HG03520 (cell line): ENCODE measurements at regions not wholly inside any gene's neighbourhood (a gene's known extent, or its start where the extent isn't known, plus 50 kb on each side); places are given as distances from the start of the nearest gene placed in this dataset.
"Not testable (repeated sequence)": the region's sequence is repeated elsewhere in the genome, so short reads cannot be mapped to it uniquely, and the experiment has no call there.

Experiments
- ATAC-seq: cut with Tn5 transposase; IDR thresholded peaks from one replicate; pipeline ENCODE4 v1.9.1; 2021; ENCODE audit warnings: mild to moderate bottlenecking, moderate library complexity; ENCODE audit not compliant: unreplicated experiment

- no peak for ATAC-seq
Measured at GRCh38 chr4:138588501-138588900, 346.4 kb upstream of the SLC7A11 start.

DNA sequence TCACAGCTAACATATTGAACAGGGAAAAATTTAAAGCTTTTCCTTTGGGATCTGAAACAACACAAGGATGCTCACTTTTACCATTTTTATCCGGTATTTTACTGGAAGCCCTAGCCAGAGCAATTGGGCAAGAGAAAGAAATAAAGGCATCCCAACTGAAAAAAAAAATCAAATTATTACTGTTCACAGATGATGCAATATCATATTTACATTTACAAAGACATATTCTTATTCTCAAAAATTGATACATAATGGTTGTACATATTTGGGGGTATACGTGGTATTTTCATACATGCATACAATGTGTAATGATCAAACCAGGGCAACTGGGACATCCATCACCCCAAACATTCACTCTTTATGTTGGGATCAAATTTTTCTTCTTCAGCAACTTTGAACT, 337.0 kb upstream of the SLC7A11 start:
- no peak for ATAC-seq

DNA sequence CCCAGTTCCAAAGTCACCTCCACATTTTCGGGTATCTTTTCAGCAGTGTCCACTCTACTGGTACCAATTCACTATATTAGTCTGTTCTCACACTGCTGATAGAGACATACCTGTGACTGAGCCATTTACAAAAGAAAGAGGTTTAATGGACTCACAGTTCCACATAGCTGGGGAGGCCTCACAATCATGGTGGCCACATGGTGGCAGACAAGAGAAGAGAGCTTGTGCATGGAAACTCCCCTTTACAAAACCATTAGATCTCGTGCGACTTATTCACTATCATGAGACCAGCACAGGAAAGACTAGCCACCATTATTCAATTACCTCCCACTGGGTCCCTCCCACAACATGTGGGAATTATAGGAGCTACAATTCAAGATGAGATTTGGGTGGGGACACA, 335.7 kb upstream of the SLC7A11 start:
- not testable (repeated sequence) for ATAC-seq

- ATAC-seq, result no peak
Measured at GRCh38 chr4:138577145-138577544, 335.0 kb upstream of the SLC7A11 start.

- ATAC-seq, result no peak
Measured at GRCh38 chr4:138576684-138577083, 334.5 kb upstream of the SLC7A11 start.

DNA sequence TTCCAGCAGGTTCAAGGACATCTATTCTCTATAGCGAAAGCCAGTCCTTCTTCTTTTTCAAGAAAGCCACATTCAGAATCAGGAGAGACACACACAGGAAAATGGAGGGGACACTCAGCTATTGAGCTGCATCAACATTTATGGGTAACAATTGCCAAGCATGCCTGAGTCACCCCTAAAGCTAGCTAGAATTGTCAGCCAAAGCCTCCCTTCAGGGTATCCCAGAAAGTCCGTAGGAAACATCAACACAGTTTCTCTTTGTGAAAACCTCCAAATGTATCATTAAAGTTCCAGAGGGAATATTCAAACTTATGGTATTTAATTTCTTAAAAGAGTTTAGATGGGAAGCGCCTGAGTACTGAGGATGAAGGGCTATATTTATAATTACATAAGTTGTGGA, 331.1 kb upstream of the SLC7A11 start:
- ATAC-seq, result no peak

DNA sequence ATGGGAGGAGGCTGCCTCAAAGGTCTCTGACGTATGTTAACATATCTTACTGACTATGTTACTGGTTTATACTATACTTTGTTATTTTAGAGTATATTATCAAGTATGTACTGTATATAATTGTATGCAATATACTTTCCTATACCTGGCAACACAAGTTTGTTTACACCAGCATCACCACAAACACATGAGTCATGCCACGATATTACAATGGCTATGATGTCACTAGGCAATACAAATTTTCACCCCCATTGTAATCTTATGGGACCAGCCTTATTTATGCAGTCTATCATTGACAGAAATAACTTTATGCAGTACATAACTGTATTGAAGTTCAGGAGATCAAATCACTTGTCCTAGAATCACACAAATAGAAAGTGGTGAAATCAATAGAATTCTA, 329.9 kb upstream of the SLC7A11 start:
- ATAC-seq, result no peak

GRCh38 chr4:138567696-138568095, 325.5 kb upstream of the SLC7A11 start:
- ATAC-seq, result no peak

- ATAC-seq, result no peak
Measured at GRCh38 chr4:138565576-138565975, 323.4 kb upstream of the SLC7A11 start.

- peak; percentile 80 for ATAC-seq
Measured at GRCh38 chr4:138562544-138562991, 320.4 kb upstream of the SLC7A11 start.

DNA sequence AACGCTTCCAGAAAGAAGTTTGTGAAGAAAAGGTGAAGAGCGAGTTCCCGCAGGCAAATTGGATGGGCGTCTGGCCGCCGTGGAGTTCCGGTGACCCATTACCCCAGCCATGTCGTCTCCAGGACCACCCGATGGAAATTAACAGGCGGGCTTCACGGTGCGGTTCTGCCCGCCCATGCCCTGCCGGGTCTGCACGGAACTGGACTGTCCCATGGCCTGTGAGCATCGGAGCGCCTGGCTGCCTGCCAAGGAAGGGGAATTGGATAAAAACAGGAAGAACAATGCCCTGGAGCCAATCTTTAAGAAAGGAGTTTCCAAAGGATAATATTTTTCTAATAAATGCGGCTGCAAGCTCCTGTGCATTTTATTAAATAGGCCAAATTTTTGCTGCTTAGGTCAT, 319.8 kb upstream of the SLC7A11 start:
- no peak for ATAC-seq

- no peak for ATAC-seq
Measured at GRCh38 chr4:138561276-138561880, 319.2 kb upstream of the SLC7A11 start.

GRCh38 chr4:138560448-138560847, 318.3 kb upstream of the SLC7A11 start:
- no peak for ATAC-seq

- no peak for ATAC-seq
Measured at GRCh38 chr4:138558886-138559285, 316.7 kb upstream of the SLC7A11 start.

DNA sequence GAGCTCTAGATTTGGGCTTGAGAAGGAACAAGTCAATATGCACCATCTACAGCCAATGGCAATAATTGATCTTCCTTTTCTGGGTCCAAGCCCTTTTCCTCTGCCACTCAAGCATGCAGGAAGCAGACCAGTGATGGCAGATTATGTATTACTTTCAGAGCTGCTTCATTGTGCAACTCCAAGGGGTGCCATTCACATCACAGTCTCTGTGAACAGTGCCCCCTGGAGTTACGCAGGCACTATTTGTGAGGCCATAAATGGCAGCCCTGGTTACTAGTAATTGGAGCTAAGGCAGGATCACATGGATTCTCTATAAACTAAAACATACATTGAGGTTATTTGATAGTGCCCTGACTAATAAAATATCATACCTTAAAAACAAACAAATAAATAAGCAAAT, 313.4 kb upstream of the SLC7A11 start:
- peak; percentile 83 for ATAC-seq

- ATAC-seq, result no peak
Measured at GRCh38 chr4:138555108-138555507, 313.0 kb upstream of the SLC7A11 start.

- ATAC-seq, result no peak
Measured at GRCh38 chr4:138553001-138553845, 311.1 kb upstream of the SLC7A11 start.

GRCh38 chr4:138542191-138542776, 300.1 kb upstream of the SLC7A11 start:
- no peak for ATAC-seq

GRCh38 chr4:138540056-138540800, 298.1 kb upstream of the SLC7A11 start:
- ATAC-seq, result no peak

GRCh38 chr4:138538743-138539142, 296.6 kb upstream of the SLC7A11 start:
- ATAC-seq, result no peak

DNA sequence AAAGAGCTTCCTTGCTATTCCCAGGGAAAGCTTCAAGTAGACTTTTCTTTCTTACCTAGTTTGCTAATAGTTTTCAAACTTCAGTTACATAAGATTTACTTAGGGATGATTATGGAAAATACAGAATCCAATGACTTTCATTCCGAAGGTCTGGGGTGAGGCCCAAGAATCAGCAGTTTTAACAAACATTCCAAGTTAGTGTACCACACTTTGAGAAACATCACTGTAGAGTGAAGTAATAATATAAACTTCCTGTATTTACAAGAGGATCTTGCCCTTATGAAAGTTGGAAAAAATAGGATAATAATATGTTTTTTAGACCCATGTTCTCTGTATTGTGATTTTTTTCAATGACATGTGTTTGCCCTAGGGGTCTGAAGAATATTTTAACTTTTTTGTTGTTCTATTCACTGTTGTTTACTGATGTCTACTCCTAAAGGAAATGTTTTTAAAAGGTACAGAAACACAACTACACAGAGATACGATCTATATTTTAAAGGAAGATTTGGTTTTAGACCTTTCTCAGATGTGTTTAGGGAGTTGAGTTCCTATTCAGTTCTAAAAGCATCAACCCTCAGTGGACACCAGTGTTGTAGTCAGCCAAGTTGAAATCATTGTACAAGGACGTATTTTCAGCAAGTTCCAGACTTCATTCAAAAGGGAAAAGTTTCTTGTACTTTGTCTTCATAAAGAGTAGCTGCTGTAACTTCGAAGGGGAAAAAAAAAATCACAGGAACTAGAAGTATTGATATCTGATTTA, 295.8 kb upstream of the SLC7A11 start:
- ATAC-seq, result no peak
